ENCODE measurements at regions not wholly inside any gene's neighbourhood (a gene's known extent, or its start where the extent isn't known, plus 50 kb on each side); places are given as distances from the start of the nearest gene placed in this dataset.

- TF ChIP-seq CTCF (IDR thresholded peaks at IDR 0.05; ENCODE audit: low read depth, low read length) (no peak), EZH2phosphoT487 (IDR thresholded peaks at IDR 0.05; ENCODE audit: low read depth) (no peak)
Observed at GRCh38 chr16:85202051-85202601, 89.9 kb upstream of the CIBAR2 start.
